Tibial artery (tissue), 4 donors: ENCODE measurements at regions not wholly inside any gene's neighbourhood (a gene's known extent, or its start where the extent isn't known, plus 50 kb on each side); places are given as distances from the start of the nearest gene placed in this dataset.
"Not testable (repeated sequence)": the region's sequence is repeated elsewhere in the genome, so short reads cannot be mapped to it uniquely, and the experiment has no call there.

ENCODE experiments used
- DNase-seq, 2 donors: peaks; one replicate each; pipeline ENCODE4 v3.0.0-alpha.2; 2019
- H3K27ac ChIP-seq, 2 donors: fragments of 200-600 bp; sonication (generic) in 1 of 2; 1 replicate in 1 of 2; 2 replicates in 1 of 2; pipeline ENCODE4 v1.5.1; 2018 to 2019; ENCODE audit warnings: mild to moderate bottlenecking in 1 of 2
- H3K27me3 ChIP-seq, 2 donors: fragments of 200-600 bp; sonication (generic) in 1 of 2; one replicate each; pipeline versions ENCODE4 v1.5.1 to v1.6.0; 2016 to 2019
- H3K36me3 ChIP-seq, 3 donors: fragments of 200-600 bp; sonication (generic) in 2 of 3; one replicate each; pipeline ENCODE4 v1.5.1; 2016 to 2019; ENCODE audit warnings: mild to moderate bottlenecking in 2 of 3
- H3K4me1 ChIP-seq, 4 donors: fragments of 200-600 bp; sonication (generic) in 2 of 4; 1 replicate in 3 of 4; 2 replicates in 1 of 4; pipeline ENCODE4 v1.5.1; 2016 to 2019
- H3K4me3 ChIP-seq, 2 donors: fragments of 200-600 bp; sonication (generic) in 1 of 2; 1 replicate in 1 of 2; 2 replicates in 1 of 2; pipeline ENCODE4 v1.5.1; 2018 to 2019; ENCODE audit warnings: mild to moderate bottlenecking in 2 of 2
- H3K9me3 ChIP-seq, 3 donors: fragments of 200-600 bp; sonication (generic) in 1 of 3; one replicate each; pipeline ENCODE4 v1.5.1; 2016 to 2019
- intact Hi-C: fragments of 100-400 bp; cut with DNase I; formaldehyde crosslinking; loops from one replicate; pipeline ENCODE4 v1.15.0; 2023; ENCODE audit warnings: low total_unique reads
- TF ChIP-seq, protein P1 (sequence below), 2 experiments: fragments of 200-600 bp in 1 of 2; fragments of 450-650 bp in 1 of 2; IDR thresholded peaks; one replicate each; pipeline ENCODE4 v1.5.1; 2017 to 2019; ENCODE audit warnings: antibody characterized with exemption in 2 of 2, mild to moderate bottlenecking in 1 of 2, moderate library complexity in 1 of 2

DNA sequence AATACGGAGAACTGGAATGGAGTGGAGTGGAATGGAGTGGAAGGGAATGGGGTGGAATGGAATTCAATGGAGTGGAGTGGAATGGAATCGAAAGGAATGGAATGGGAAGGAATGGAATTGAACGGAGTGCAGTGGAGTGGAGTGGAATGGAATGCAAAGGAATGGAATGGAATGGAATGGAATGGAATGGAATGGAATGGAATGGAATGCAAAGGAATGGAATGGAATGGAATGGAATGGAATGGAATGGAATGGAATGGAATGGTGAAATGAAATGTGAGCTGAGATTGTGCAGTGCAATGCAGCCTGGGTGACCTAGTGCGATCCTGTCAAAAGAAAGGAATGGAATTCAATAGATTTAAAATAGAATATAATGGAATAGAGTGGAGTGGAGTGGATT is 357.3 kb upstream of the WSB1 start:
- H3K27me3 ChIP-seq, H3K4me1 ChIP-seq, H3K36me3 ChIP-seq, H3K4me3 ChIP-seq, H3K27ac ChIP-seq, intact Hi-C loops, DNase-seq: not testable (repeated sequence)
- H3K9me3 ChIP-seq, result peaks cover 0 to 29% (median 28%) of the 10 kb centered on the region in 3 donors

DNA sequence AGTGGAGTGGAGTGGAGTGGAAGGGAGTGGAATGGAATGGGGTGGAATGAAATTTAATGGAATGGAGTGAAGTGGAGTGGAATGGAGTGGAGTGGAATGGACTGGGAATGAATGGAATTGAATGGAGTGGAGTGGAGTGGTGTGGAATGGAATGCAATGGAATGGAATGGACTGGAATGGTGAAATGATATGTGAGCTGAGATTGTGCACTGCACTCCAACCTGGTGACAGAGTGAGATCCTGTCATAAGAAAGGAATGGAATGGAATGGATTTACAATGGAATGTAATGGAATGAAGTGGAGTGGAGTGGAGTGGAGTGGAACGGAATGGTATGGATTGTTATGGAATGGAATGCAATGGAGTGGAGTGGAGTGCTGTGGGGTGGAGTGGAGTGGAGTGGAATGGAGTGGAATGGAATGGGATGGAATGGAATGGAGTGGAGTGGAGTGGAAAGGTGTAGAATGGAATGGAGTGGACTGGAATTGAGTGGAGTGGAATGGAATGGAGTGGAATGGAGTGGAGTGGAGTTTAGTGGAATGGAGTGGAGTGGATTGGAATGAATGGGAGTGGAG is 356.1 kb upstream of the WSB1 start:
- intact Hi-C loops, H3K4me3 ChIP-seq, H3K4me1 ChIP-seq, H3K27me3 ChIP-seq, H3K36me3 ChIP-seq, H3K27ac ChIP-seq, DNase-seq: not testable (repeated sequence)
- H3K9me3 ChIP-seq, result peaks cover 0 to 29% (median 28%) of the 10 kb centered on the region in 3 donors

DNA sequence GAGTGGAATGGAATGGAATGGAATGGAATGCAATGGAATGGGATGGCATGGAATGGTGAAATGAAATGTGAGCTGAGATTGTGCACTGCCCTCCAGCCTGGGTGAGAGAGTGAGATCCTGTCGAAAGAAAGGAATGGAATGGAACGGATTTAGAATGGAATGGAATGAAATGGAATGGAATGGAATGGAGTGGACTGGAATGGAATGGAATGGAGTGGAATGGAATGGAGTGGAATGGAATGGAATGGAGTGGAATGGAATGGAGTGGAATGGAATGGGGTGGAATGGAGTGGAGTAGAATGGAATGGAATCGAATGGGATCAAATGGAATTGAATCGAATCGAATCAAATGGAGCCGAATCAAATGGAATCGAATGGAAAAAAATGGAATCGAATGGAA is 354.2 kb upstream of the WSB1 start:
- DNase-seq, H3K27me3 ChIP-seq, H3K4me1 ChIP-seq, H3K27ac ChIP-seq, H3K36me3 ChIP-seq, H3K4me3 ChIP-seq, intact Hi-C loops: not testable (repeated sequence)
- H3K9me3 ChIP-seq, result peaks cover 0 to 29% (median 28%) of the 10 kb centered on the region in 3 donors

DNA sequence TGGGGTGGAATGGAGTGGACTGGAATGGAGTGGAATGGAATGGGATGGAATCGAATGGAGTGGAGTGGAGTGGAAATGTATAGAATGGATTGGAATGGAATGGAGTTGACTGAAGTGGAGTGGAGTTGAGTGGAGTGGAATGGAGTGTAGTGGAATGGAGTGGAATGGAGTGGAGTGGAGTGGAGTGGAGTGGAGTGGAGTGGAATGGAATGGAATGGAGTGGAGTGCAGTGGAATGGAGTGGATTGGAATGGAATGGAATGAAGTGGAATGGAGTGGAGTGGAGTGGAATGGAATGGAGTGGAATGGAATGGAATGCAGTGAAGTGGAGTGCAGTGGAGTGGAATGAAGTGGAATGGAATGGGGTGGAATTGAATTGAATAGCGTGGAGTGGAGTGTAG is 353.3 kb upstream of the WSB1 start:
- H3K4me3 ChIP-seq, H3K27ac ChIP-seq, DNase-seq, H3K27me3 ChIP-seq, H3K4me1 ChIP-seq, H3K36me3 ChIP-seq, intact Hi-C loops: not testable (repeated sequence)
- H3K9me3 ChIP-seq, result peaks cover 0 to 29% (median 28%) of the 10 kb centered on the region in 3 donors

GRCh38 chr17:26962255-26963162 is 331.4 kb upstream of the WSB1 start:
- intact Hi-C loops, result no loop called here
- TF ChIP-seq, protein P1, sequence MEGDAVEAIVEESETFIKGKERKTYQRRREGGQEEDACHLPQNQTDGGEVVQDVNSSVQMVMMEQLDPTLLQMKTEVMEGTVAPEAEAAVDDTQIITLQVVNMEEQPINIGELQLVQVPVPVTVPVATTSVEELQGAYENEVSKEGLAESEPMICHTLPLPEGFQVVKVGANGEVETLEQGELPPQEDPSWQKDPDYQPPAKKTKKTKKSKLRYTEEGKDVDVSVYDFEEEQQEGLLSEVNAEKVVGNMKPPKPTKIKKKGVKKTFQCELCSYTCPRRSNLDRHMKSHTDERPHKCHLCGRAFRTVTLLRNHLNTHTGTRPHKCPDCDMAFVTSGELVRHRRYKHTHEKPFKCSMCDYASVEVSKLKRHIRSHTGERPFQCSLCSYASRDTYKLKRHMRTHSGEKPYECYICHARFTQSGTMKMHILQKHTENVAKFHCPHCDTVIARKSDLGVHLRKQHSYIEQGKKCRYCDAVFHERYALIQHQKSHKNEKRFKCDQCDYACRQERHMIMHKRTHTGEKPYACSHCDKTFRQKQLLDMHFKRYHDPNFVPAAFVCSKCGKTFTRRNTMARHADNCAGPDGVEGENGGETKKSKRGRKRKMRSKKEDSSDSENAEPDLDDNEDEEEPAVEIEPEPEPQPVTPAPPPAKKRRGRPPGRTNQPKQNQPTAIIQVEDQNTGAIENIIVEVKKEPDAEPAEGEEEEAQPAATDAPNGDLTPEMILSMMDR (IDR thresholded peaks at IDR 0.05), result no peak
- no peaks in the 10 kb centered on the region for H3K36me3 ChIP-seq

GRCh38 chr17:26963163-26963503 is 330.8 kb upstream of the WSB1 start:
- no peak overlapping the region for H3K4me3 ChIP-seq
- H3K4me1 ChIP-seq, result no peaks in the 10 kb centered on the region
- intact Hi-C loops, result no loop called here
- H3K27me3 ChIP-seq, result peaks cover 0 to 17% of the 10 kb centered on the region in 2 donors
- H3K9me3 ChIP-seq, result peaks cover 0 to 9% (median 0%) of the 10 kb centered on the region in 3 donors
- H3K36me3 ChIP-seq, result no peaks in the 10 kb centered on the region
- TF ChIP-seq, protein P1 (IDR thresholded peaks at IDR 0.05), result no peak
- DNase-seq, result no peak
- H3K27ac ChIP-seq, result no peak overlapping the region

More at GRCh38 chr17:26962255-26963162, 331.4 kb upstream of the WSB1 start:
- no peak for DNase-seq
- Histone ChIP-seq H3K4me3 (no peak overlapping the region), H3K4me1 (no peaks in the 10 kb centered on the region), H3K9me3 (peaks cover 0 to 9% (median 0%) of the 10 kb centered on the region in 3 donors), H3K27ac (no peak overlapping the region), H3K27me3 (peaks cover 0 to 17% of the 10 kb centered on the region in 2 donors)

- DNase-seq, H3K4me1 ChIP-seq, H3K36me3 ChIP-seq, H3K27ac ChIP-seq, H3K9me3 ChIP-seq, H3K4me3 ChIP-seq, intact Hi-C loops: not testable (repeated sequence)
- peaks cover 0 to 17% of the 10 kb centered on the region in 2 donors for H3K27me3 ChIP-seq
Observed at GRCh38 chr17:26965898-26966624, 327.9 kb upstream of the WSB1 start.

- H3K27ac ChIP-seq, H3K4me1 ChIP-seq, H3K36me3 ChIP-seq, H3K9me3 ChIP-seq, intact Hi-C loops, DNase-seq, H3K4me3 ChIP-seq: not testable (repeated sequence)
- peaks cover 0 to 17% of the 10 kb centered on the region in 2 donors for H3K27me3 ChIP-seq
Observed at GRCh38 chr17:26966625-26967179, 327.2 kb upstream of the WSB1 start.

- H3K4me3 ChIP-seq, DNase-seq, H3K9me3 ChIP-seq, H3K27me3 ChIP-seq, H3K27ac ChIP-seq, H3K4me1 ChIP-seq, intact Hi-C loops, H3K36me3 ChIP-seq: not testable (repeated sequence)
Observed at GRCh38 chr17:26981845-26982425, 312.0 kb upstream of the WSB1 start.

DNA sequence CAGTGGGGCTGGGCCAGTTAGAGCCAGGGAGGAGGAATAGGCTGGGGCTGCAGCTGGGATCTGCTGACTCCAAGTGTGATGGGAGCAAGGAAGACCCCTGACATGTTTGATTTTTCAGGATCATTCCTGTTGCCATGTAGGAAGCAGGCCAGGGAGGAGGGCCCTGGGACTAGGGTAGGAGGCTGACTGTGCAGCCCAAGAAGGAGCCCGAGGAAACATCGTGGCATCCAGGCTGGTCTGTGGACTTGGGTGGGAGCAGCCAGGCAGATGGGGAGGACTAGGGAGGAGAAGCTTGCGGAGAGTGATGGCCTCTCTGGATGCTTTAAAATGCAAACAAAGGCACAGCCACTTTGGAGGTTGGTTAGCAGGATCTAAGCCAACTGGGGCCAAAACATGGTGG is 311.4 kb upstream of the WSB1 start:
- DNase-seq, H3K27ac ChIP-seq, H3K27me3 ChIP-seq, H3K4me3 ChIP-seq, intact Hi-C loops, H3K4me1 ChIP-seq, H3K36me3 ChIP-seq, H3K9me3 ChIP-seq: not testable (repeated sequence)

DNA sequence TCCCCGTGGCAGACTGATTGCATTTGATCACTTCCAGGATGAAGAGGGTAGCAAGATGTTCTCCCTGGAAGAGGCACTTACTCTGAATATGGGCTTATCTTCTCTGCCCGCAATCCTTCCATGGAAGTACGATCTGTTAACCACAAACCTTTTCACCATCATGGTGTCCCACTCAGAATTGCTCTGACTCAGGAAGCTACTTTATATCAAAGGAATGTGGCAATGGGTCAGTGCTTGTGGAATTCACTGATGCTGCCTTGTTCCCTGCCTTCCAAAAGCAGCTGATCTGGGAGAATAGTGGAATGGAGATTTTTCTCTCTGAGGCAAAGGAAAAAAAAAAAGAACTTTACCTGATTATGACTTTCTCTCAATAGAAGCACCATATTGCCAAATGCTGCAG is 306.1 kb upstream of the WSB1 start:
- H3K27ac ChIP-seq, DNase-seq, H3K27me3 ChIP-seq, H3K36me3 ChIP-seq, intact Hi-C loops, H3K4me3 ChIP-seq, H3K4me1 ChIP-seq, H3K9me3 ChIP-seq: not testable (repeated sequence)
